GM23338 (cell line): ENCODE measurements at regions not wholly inside any gene's neighbourhood (a gene's known extent, or its start where the extent isn't known, plus 50 kb on each side); places are given as distances from the start of the nearest gene placed in this dataset.

ENCODE experiments used
- ATAC-seq: fragments of 200-7000 bp; cut with Tn5 transposase; 3 replicates; pipeline ENCODE4 v1.9.1; 2020
- DNase-seq: peaks from one replicate; pipeline ENCODE4 v3.0.0-alpha.2; 2015; ENCODE audit warnings: low spot score
- H2AFZ ChIP-seq: fragments of 200-600 bp; sonication (generic); 2 replicates; pipeline ENCODE4 v1.8.0; 2016; ENCODE audit warnings: antibody characterized with exemption, mild to moderate bottlenecking, moderate library complexity
- H3F3A ChIP-seq: fragments of 200-600 bp; sonication (generic); replicated peaks from 2 replicates; pipeline ENCODE4 v1.8.0; 2017; ENCODE audit warnings: antibody characterized with exemption, mixed run types, low read depth
- H3K27ac ChIP-seq: fragments of 200-600 bp; sonication (generic); 2 replicates; pipeline ENCODE4 v1.6.1; 2016; ENCODE audit warnings: low read depth
- H3K27me3 ChIP-seq: fragments of 200-600 bp; sonication (generic); 2 replicates; pipeline ENCODE4 v1.8.0; 2016; ENCODE audit warnings: mild to moderate bottlenecking, mixed run types, moderate library complexity; ENCODE audit not compliant: insufficient read depth
- H3K36me3 ChIP-seq: fragments of 200-600 bp; sonication (generic); 2 replicates; pipeline ENCODE4 v1.8.0; 2016; ENCODE audit warnings: mild to moderate bottlenecking; ENCODE audit not compliant: insufficient read depth
- H3K4me1 ChIP-seq: fragments of 200-600 bp; sonication (generic); 2 replicates; pipeline ENCODE4 v1.8.0; 2016; ENCODE audit warnings: mild to moderate bottlenecking, moderate library complexity; ENCODE audit not compliant: insufficient read depth
- H3K4me2 ChIP-seq: fragments of 200-600 bp; sonication (generic); 2 replicates; pipeline ENCODE4 v1.7.1; 2017; ENCODE audit warnings: mixed run types
- H3K4me3 ChIP-seq: fragments of 200-600 bp; sonication (generic); 2 replicates; pipeline ENCODE4 v1.6.1; 2016; ENCODE audit warnings: mixed run types
- H3K79me2 ChIP-seq: fragments of 200-600 bp; sonication (generic); replicated peaks from 2 replicates; pipeline ENCODE4 v1.8.0; 2017; ENCODE audit warnings: mild to moderate bottlenecking; ENCODE audit not compliant: insufficient read depth
- H3K9me2 ChIP-seq: fragments of 200-600 bp; sonication (generic); 2 replicates; pipeline ENCODE4 v1.8.0; 2017; ENCODE audit not compliant: insufficient read depth
- H4K20me1 ChIP-seq: fragments of 200-600 bp; sonication (generic); replicated peaks from 2 replicates; pipeline ENCODE4 v1.8.0; 2017; ENCODE audit warnings: mild to moderate bottlenecking; ENCODE audit not compliant: insufficient read depth
- H3K27ac Mint-ChIP-seq: 2 replicates; pipeline ENCODE4 v1.8.0; 2020; ENCODE audit warnings: inconsistent platforms, mild to moderate bottlenecking, moderate library complexity, mixed read lengths
- H3K27me3 Mint-ChIP-seq: 3 replicates; pipeline ENCODE4 v1.8.0; 2022; ENCODE audit warnings: low read depth, mild to moderate bottlenecking, moderate library complexity, mixed read lengths, inconsistent platforms; ENCODE audit not compliant: insufficient read depth, poor library complexity
- H3K36me3 Mint-ChIP-seq: 3 replicates; pipeline ENCODE4 v1.8.0; 2021; ENCODE audit warnings: low read depth, mild to moderate bottlenecking, inconsistent platforms, moderate library complexity, mixed read lengths
- H3K4me1 Mint-ChIP-seq: 3 replicates; pipeline ENCODE4 v1.8.0; 2020; ENCODE audit warnings: mild to moderate bottlenecking, inconsistent platforms, mixed read lengths
- H3K4me3 Mint-ChIP-seq: 3 replicates; pipeline ENCODE4 v1.8.0; 2021; ENCODE audit warnings: moderate library complexity, mild to moderate bottlenecking, inconsistent platforms, mixed read lengths
- H3K9me3 Mint-ChIP-seq: 3 replicates; pipeline ENCODE4 v1.8.0; 2020; ENCODE audit warnings: moderate library complexity, mild to moderate bottlenecking, inconsistent platforms, mixed read lengths
- CREB1 ChIP-seq: fragments of 250-450 bp; sonication (Bioruptor Pico); IDR thresholded peaks from 2 replicates; pipeline ENCODE4 v1.5.0; 2020; ENCODE audit warnings: low read depth, mild to moderate bottlenecking, moderate library complexity
- CTCF ChIP-seq, 2 experiments: fragments of 200-600 bp in 1 of 2; sonication (generic) in 1 of 2; conservative IDR thresholded peaks; 2 replicates each; pipeline versions ENCODE4 v1.5.1 to v1.6.1; 2016 to 2017; ENCODE audit warnings: antibody characterized with exemption in 2 of 2, low read depth in 2 of 2, mild to moderate bottlenecking in 2 of 2, moderate library complexity in 1 of 2
- ETS1 ChIP-seq: IDR thresholded peaks from 2 replicates; pipeline ENCODE4 v1.6.1; 2016; ENCODE audit warnings: antibody characterized with exemption
- EZH2 ChIP-seq: fragments of 200-600 bp; sonication (generic); IDR thresholded peaks from one replicate; pipeline ENCODE4 v1.8.0; 2017; ENCODE audit warnings: antibody characterized with exemption, mild to moderate bottlenecking, low read depth; ENCODE audit not compliant: unreplicated experiment
- EZH2phosphoT487 ChIP-seq: fragments of 200-600 bp; sonication (generic); IDR thresholded peaks from one replicate; pipeline ENCODE4 v1.8.1; 2018; ENCODE audit warnings: antibody characterized with exemption; ENCODE audit not compliant: unreplicated experiment
- JUNB ChIP-seq: IDR thresholded peaks from one replicate; pipeline ENCODE4 v1.6.1; 2016; ENCODE audit warnings: antibody characterized with exemption; ENCODE audit not compliant: unreplicated experiment
- NANOG ChIP-seq: IDR thresholded peaks from 2 replicates; pipeline ENCODE4 v1.6.1; 2016; ENCODE audit warnings: antibody characterized with exemption, borderline replicate concordance
- POLR2AphosphoS5 ChIP-seq: IDR thresholded peaks from 2 replicates; pipeline ENCODE4 v1.6.1; 2016; ENCODE audit warnings: antibody characterized with exemption, low read depth
- REST ChIP-seq: IDR thresholded peaks from one replicate; pipeline ENCODE4 v1.6.1; 2018; ENCODE audit warnings: antibody characterized with exemption; ENCODE audit not compliant: unreplicated experiment
- STAT1 ChIP-seq: IDR thresholded peaks from one replicate; pipeline ENCODE4 v1.6.1; 2016; ENCODE audit warnings: antibody characterized with exemption; ENCODE audit not compliant: unreplicated experiment
- ZNF114 ChIP-seq: fragments of 250-450 bp; sonication (Bioruptor Pico); IDR thresholded peaks from 2 replicates; pipeline ENCODE4 v1.5.0; 2020; ENCODE audit warnings: mild to moderate bottlenecking, moderate library complexity
- ZNF331 ChIP-seq: fragments of 250-450 bp; sonication (Bioruptor Pico); IDR thresholded peaks from 2 replicates; pipeline ENCODE4 v1.5.0; 2020; ENCODE audit warnings: low read depth, mild to moderate bottlenecking, moderate library complexity
- ZNF462 ChIP-seq: fragments of 250-450 bp; sonication (Bioruptor Pico); IDR thresholded peaks from 2 replicates; pipeline ENCODE4 v1.5.0; 2020; ENCODE audit warnings: mild to moderate bottlenecking, moderate library complexity

- ATAC-seq, result no peak
- H3K4me1 Mint-ChIP-seq, result no peaks in the 10 kb centered on the region; the same call in 1 of the 3 replicates
- no peaks in the 10 kb centered on the region for H3K27me3 ChIP-seq
Measured at GRCh38 chr20:63117151-63117550, 98.8 kb downstream of the YTHDF1 start.

More at GRCh38 chr20:63117151-63117550, 98.8 kb downstream of the YTHDF1 start:
- Histone ChIP-seq H3K36me3 (no peaks in the 10 kb centered on the region), H4K20me1 (no peaks in the 10 kb centered on the region), H2AFZ (no peak overlapping the region), H3K79me2 (no peaks in the 10 kb centered on the region), H3K4me3 (no peak overlapping the region), H3F3A (no peaks in the 10 kb centered on the region), H3K4me1 (no peaks in the 10 kb centered on the region), H3K27ac (no peak overlapping the region), H3K9me2 (no peaks in the 10 kb centered on the region), H3K4me2 (no peak overlapping the region)
- peaks cover 32% of the 10 kb centered on the region for H3K27me3 Mint-ChIP-seq
- H3K36me3 Mint-ChIP-seq, result no peaks in the 10 kb centered on the region; the same call in 2 of the 3 replicates
- no peak for DNase-seq
- no peaks in the 10 kb centered on the region; the same call in 2 of the 3 replicates for H3K9me3 Mint-ChIP-seq
- no peak overlapping the region for H3K27ac Mint-ChIP-seq
- no peak overlapping the region for H3K4me3 Mint-ChIP-seq
- TF ChIP-seq STAT1 (no peak), POLR2AphosphoS5 (no peak), EZH2phosphoT487 (no peak), JUNB (no peak), ZNF462 (CRISPR knock-in tag) (no peak), CTCF (conservative IDR thresholded peaks at IDR 0.05; ENCODE audit: low read depth in 2 of 2) (no peak), REST (no peak), NANOG (no peak), CREB1 (CRISPR knock-in tag) (no peak), ZNF114 (CRISPR knock-in tag) (no peak), ZNF331 (no peak), ETS1 (no peak), EZH2 (no peak)
